Esophagus muscularis mucosa (tissue), 4 donors: ENCODE measurements at regions not wholly inside any gene's neighbourhood (a gene's known extent, or its start where the extent isn't known, plus 50 kb on each side); places are given as distances from the start of the nearest gene placed in this dataset.

Source experiments
- DNase-seq: peaks from one replicate; pipeline ENCODE4 v3.0.0-alpha.2; 2017; ENCODE audit errors: extremely low spot score
- H3K27ac ChIP-seq, 4 donors: fragments of 200-600 bp; sonication (generic); replicated peaks in 1 of 4; 1 replicate in 3 of 4; 2 replicates in 1 of 4; pipeline ENCODE4 v1.5.1; 2016 to 2019; ENCODE audit warnings: mild to moderate bottlenecking in 1 of 4
- H3K27me3 ChIP-seq, 4 donors: fragments of 200-600 bp; sonication (generic); one replicate each; pipeline versions ENCODE4 v1.5.1 to v1.6.0; 2016 to 2019
- H3K36me3 ChIP-seq, 4 donors: fragments of 200-600 bp; sonication (generic); one replicate each; pipeline ENCODE4 v1.5.1; 2016 to 2019
- H3K4me1 ChIP-seq, 4 donors: fragments of 200-600 bp; sonication (generic); one replicate each; pipeline ENCODE4 v1.5.1; 2016 to 2019
- H3K4me3 ChIP-seq, 4 donors: fragments of 200-600 bp; sonication (generic); 1 replicate in 2 of 4; 2 replicates in 2 of 4; pipeline ENCODE4 v1.5.1; 2016 to 2019; ENCODE audit warnings: mild to moderate bottlenecking in 4 of 4, moderate library complexity in 1 of 4
- H3K9me3 ChIP-seq, 4 donors: fragments of 200-600 bp; sonication (generic); 1 replicate in 3 of 4; 2 replicates in 1 of 4; pipeline ENCODE4 v1.5.1; 2016 to 2019
- EP300 ChIP-seq: sonication (generic); formaldehyde crosslinking; IDR thresholded peaks from one replicate; pipeline ENCODE4 v1.6.1; 2017; ENCODE audit warnings: antibody characterized with exemption
- POLR2A ChIP-seq: fragments of 450-650 bp; IDR thresholded peaks from one replicate; pipeline ENCODE4 v1.6.1; 2017; ENCODE audit warnings: antibody characterized with exemption, moderate library complexity, mild to moderate bottlenecking, low read depth
- POLR2AphosphoS5 ChIP-seq, 2 donors: sonication (generic); formaldehyde crosslinking; IDR thresholded peaks; one replicate each; pipeline ENCODE4 v1.6.1; 2017; ENCODE audit warnings: antibody characterized with exemption in 2 of 2
- WGBS: methylation state at CpG from one replicate; pipeline ENCODE4 v1.1.5; 2018; 5-methylcytosine and 5-hydroxymethylcytosine counted together
- intact Hi-C: fragments of 100-400 bp; cut with DNase I; formaldehyde crosslinking; loops from one replicate; pipeline ENCODE4 v1.15.1; 2023
- TF ChIP-seq, protein P1 (sequence below), 3 experiments: fragments of 200-600 bp in 2 of 3; fragments of 450-650 bp in 1 of 3; sonication (generic) in 2 of 3; IDR thresholded peaks; one replicate each; pipeline ENCODE4 v1.5.1; 2017 to 2019; ENCODE audit warnings: antibody characterized with exemption in 3 of 3, mild to moderate bottlenecking in 2 of 3, moderate library complexity in 1 of 3

DNA sequence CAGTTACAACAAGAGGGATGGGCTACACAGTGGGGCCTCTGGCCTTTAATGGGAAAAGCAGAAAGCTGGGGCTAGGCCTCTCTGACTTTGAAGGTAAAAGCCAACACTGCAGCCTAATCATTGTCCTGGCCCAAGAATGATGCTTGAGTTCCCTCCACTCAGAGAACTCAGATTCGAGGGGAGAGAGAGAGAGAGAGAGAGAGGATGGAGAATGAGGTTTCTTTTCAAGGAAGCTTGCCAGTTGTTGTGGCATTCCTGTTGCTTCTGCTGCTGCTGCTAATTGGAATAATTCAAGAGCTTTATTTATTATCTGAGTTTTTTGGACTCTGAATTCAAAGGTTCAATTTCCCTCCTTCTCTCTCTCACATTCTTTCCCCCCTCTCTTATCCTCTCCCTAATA, 144.6 kb upstream of the IRX6 start:
- Histone ChIP-seq H3K27me3 (peaks cover 0 to 6% (median 0%) of the 10 kb centered on the region in 4 donors), H3K4me1 (no peaks in the 10 kb centered on the region), H3K4me3 (no peak overlapping the region), H3K36me3 (no peaks in the 10 kb centered on the region), H3K9me3 (no peaks in the 10 kb centered on the region), H3K27ac (no peak overlapping the region)
- TF ChIP-seq POLR2A, result no peak
- TF ChIP-seq, protein P1, sequence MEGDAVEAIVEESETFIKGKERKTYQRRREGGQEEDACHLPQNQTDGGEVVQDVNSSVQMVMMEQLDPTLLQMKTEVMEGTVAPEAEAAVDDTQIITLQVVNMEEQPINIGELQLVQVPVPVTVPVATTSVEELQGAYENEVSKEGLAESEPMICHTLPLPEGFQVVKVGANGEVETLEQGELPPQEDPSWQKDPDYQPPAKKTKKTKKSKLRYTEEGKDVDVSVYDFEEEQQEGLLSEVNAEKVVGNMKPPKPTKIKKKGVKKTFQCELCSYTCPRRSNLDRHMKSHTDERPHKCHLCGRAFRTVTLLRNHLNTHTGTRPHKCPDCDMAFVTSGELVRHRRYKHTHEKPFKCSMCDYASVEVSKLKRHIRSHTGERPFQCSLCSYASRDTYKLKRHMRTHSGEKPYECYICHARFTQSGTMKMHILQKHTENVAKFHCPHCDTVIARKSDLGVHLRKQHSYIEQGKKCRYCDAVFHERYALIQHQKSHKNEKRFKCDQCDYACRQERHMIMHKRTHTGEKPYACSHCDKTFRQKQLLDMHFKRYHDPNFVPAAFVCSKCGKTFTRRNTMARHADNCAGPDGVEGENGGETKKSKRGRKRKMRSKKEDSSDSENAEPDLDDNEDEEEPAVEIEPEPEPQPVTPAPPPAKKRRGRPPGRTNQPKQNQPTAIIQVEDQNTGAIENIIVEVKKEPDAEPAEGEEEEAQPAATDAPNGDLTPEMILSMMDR (IDR thresholded peaks at IDR 0.05), result no peak
- no peak for TF ChIP-seq POLR2AphosphoS5 (IDR thresholded peaks at IDR 0.05)
- TF ChIP-seq EP300, result no peak
- DNase-seq, result no peak
- 33% methylated on average over 1 of the region's 1 CpG for WGBS
- intact Hi-C loops, result no loop called here

DNA sequence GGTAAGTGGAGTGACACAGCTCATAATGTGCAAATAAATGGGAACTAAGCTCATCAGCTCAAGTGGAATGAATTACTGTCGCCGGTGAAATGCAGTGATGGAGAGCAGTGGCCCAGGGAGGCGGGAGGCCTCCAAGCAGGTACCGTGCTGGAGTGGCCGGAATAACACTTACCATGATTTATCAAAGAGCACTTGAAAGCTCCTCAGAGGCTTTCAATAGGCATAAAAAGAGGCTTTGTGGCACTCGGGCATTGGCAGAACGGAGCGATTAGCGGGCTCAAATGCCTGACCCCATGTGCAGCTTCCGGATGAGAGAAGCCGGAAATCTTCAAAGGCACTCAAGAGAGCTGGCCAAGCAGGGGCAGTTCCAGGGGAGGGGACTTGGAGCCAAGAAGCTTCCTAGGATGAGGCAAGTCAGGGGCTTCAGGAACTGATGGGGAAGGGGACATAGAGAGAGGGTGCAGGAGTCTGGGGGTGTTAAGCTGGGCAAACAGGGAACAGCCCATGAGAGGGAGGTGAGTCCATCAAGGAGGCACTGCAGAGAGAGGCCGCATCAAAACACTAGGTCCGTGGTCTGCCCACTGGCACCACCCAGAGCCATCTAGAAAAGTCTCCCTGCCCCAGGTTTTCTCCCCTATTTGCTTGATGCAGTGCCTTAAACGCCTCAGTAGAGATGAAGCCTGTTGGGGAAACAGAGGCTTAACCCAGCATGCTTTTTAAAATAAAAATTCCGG, 144.0 kb upstream of the IRX6 start:
- no peaks in the 10 kb centered on the region for H3K4me1 ChIP-seq
- intact Hi-C loops, result no loop called here
- no peak overlapping the region for H3K4me3 ChIP-seq
- H3K9me3 ChIP-seq, result no peaks in the 10 kb centered on the region
- DNase-seq, result no peak
- no peak overlapping the region for H3K27ac ChIP-seq
- H3K27me3 ChIP-seq, result peaks cover 0 to 9% (median 0%) of the 10 kb centered on the region in 4 donors
- TF ChIP-seq, protein P1 (IDR thresholded peaks at IDR 0.05), result no peak
- TF ChIP-seq POLR2AphosphoS5 (IDR thresholded peaks at IDR 0.05), result no peak
- TF ChIP-seq POLR2A, result no peak
- no peak for TF ChIP-seq EP300
- H3K36me3 ChIP-seq, result no peaks in the 10 kb centered on the region
- 81% methylated on average over 15 of the region's 15 CpGs for WGBS

- TF ChIP-seq EP300 (no peak), POLR2AphosphoS5 (IDR thresholded peaks at IDR 0.05) (no peak), POLR2A (no peak)
- TF ChIP-seq, protein P1 (IDR thresholded peaks at IDR 0.05), result no peak
- H3K4me1 ChIP-seq, result no peaks in the 10 kb centered on the region
- intact Hi-C loops, result no loop called here
- H3K36me3 ChIP-seq, result no peaks in the 10 kb centered on the region
- H3K4me3 ChIP-seq, result no peak overlapping the region
- no peaks in the 10 kb centered on the region for H3K9me3 ChIP-seq
- no peak for DNase-seq
- no peak overlapping the region for H3K27ac ChIP-seq
- H3K27me3 ChIP-seq, result peaks cover 0 to 28% (median 0%) of the 10 kb centered on the region in 4 donors
These were observed 140.0 kb upstream of the IRX6 start for GRCh38 chr16:55184052-55184451.

- no peak for DNase-seq
- WGBS, result 34% methylated on average over 3 of the region's 3 CpGs
- Histone ChIP-seq H3K27ac (no peak overlapping the region), H3K4me3 (no peak overlapping the region), H3K36me3 (no peaks in the 10 kb centered on the region), H3K4me1 (no peaks in the 10 kb centered on the region), H3K27me3 (peaks cover 0 to 28% (median 0%) of the 10 kb centered on the region in 4 donors), H3K9me3 (no peaks in the 10 kb centered on the region)
- intact Hi-C loops, result no loop called here
- no peak for TF ChIP-seq POLR2A
- TF ChIP-seq EP300, result no peak
- no peak for TF ChIP-seq POLR2AphosphoS5 (IDR thresholded peaks at IDR 0.05)
- TF ChIP-seq, protein P1 (IDR thresholded peaks at IDR 0.05), result no peak
These were observed 139.4 kb upstream of the IRX6 start for GRCh38 chr16:55184619-55185018.

- intact Hi-C loops, result no loop called here
- peaks cover 0 to 12% (median 3%) of the 10 kb centered on the region in 4 donors for H3K9me3 ChIP-seq
- peaks cover 0 to 44% (median 0%) of the 10 kb centered on the region in 4 donors for H3K27me3 ChIP-seq
- no peaks in the 10 kb centered on the region for H3K4me1 ChIP-seq
- TF ChIP-seq POLR2A (no peak), POLR2AphosphoS5 (IDR thresholded peaks at IDR 0.05) (no peak)
- TF ChIP-seq, protein P1 (IDR thresholded peaks at IDR 0.05), result no peak
- H3K27ac ChIP-seq, result no peak overlapping the region
- no peak for DNase-seq
- H3K4me3 ChIP-seq, result no peak overlapping the region
- whole genome bisulfite sequencing, result 56% methylated on average over 5 of the region's 6 CpGs
- H3K36me3 ChIP-seq, result no peaks in the 10 kb centered on the region
These were observed 134.8 kb upstream of the IRX6 start for GRCh38 chr16:55189224-55189623.
